ENCODE measurements at regions not wholly inside any gene's neighbourhood (a gene's known extent, or its start where the extent isn't known, plus 50 kb on each side); places are given as distances from the start of the nearest gene placed in this dataset.

- no peak for TF ChIP-seq CTCF (IDR thresholded peaks at IDR 0.05 in 2 of 3, conservative IDR thresholded peaks at IDR 0.05 in 1 of 3; ENCODE audit: control insufficient read depth in 2 of 3, extremely low read depth in 1 of 3, insufficient read depth in 1 of 3, low read depth in 3 of 3, low read length in 3 of 3)
These were observed 64.7 kb downstream of the UCHL1 start (continued) for GRCh38 chr4:41321216-41321945.

- no peaks in the 10 kb centered on the region for H3K79me2 ChIP-seq (ENCODE audit: control insufficient read depth, insufficient read depth, low read length)
- no peaks in the 10 kb centered on the region for H3K27me3 ChIP-seq (replicated peaks in 1 of 2; ENCODE audit: control insufficient read depth in 2 of 2, insufficient read depth in 2 of 2, low read length in 1 of 2)
- H4K20me1 ChIP-seq (ENCODE audit: control insufficient read depth, insufficient read depth): no peaks in the 10 kb centered on the region
- H3K4me1 ChIP-seq (ENCODE audit: control insufficient read depth, insufficient read depth, low read length): no peaks in the 10 kb centered on the region
- BruUV-seq (replicated peaks): no TSS peak
- in situ Hi-C loops (cut with MboI) (loop anchor here (25.0 kb wide), 1 partner anchor 90 kb away; no protein-coding TSS in a partner anchor), intact Hi-C loops (cut with micrococcal nuclease; ENCODE audit: unreplicated experiment) (no loop called here)
- no peak overlapping the region for H3K4me3 ChIP-seq
- H2AFZ ChIP-seq (ENCODE audit: control insufficient read depth, low read depth, low read length): no peak overlapping the region
- RAD21 ChIA-PET (ENCODE audit: unreplicated experiment): no interaction called here
- no peak for FAIRE-seq
- POLR2A ChIA-PET: no interaction called here
- no peaks in the 10 kb centered on the region; the same call in none of the 3 replicates for H3K9me3 ChIP-seq (replicated peaks; ENCODE audit: control insufficient read depth, insufficient read depth, low read length)
- 6% methylated on average over 4 of the region's 4 CpGs for WGBS (ENCODE audit: insufficient coverage, insufficient replicate concordance, low lambda C conversion rate, missing lambda C conversion rate)
- ATAC-seq: no peak
- H3K9ac ChIP-seq (ENCODE audit: control insufficient read depth, insufficient read depth, low read length): no peak overlapping the region
- DNase-seq (ENCODE audit: low read depth, low spot score): no peak
- SMC1A ChIA-PET (ENCODE audit: uncharacterized antibody, unreplicated experiment): interaction anchor here (1.1 kb wide), 1 partner anchor 90 kb away, joined by 3 read pairs; no protein-coding TSS in a partner anchor
- TF ChIP-seq BCLAF1 (IDR thresholded peaks at IDR 0.05): no peak
- TF ChIP-seq NKRF (conservative IDR thresholded peaks at IDR 0.05): no peak
- no peak for TF ChIP-seq EED (IDR thresholded peaks at IDR 0.05; ENCODE audit: low read depth)
- TF ChIP-seq ZNF217 (IDR thresholded peaks at IDR 0.05): no peak
- TF ChIP-seq USF1 (IDR thresholded peaks at IDR 0.05; ENCODE audit: borderline replicate concordance, extremely low read length, insufficient read depth, low read depth, low read length): no peak
- no peak for TF ChIP-seq SREBF1 (IDR thresholded peaks at IDR 0.05; ENCODE audit: low read length)
- TF ChIP-seq IKZF2 (IDR thresholded peaks at IDR 0.05): no peak
- TF ChIP-seq HDGF (IDR thresholded peaks at IDR 0.05): no peak
- no peaks in the 10 kb centered on the region for H3K36me3 ChIP-seq (ENCODE audit: control insufficient read depth in 2 of 2, insufficient read depth in 2 of 2, low read length in 1 of 2)
- CTCF ChIA-PET: no interaction called here
- no peak overlapping the region for H3K27ac ChIP-seq (ENCODE audit: control insufficient read depth, insufficient read depth)
- no peak overlapping the region for H3K4me2 ChIP-seq (ENCODE audit: control insufficient read depth, insufficient read depth)
These were observed 65.9 kb downstream of the UCHL1 start for GRCh38 chr4:41322617-41323016.
